ENCODE measurements at regions not wholly inside any gene's neighbourhood (a gene's known extent, or its start where the extent isn't known, plus 50 kb on each side); places are given as distances from the start of the nearest gene placed in this dataset.

- no peak overlapping the region for H3K4me3 Mint-ChIP-seq
- H3K4ac ChIP-seq (ENCODE audit: low read depth, low read length) = no peak overlapping the region
- H2AFZ ChIP-seq (ENCODE audit: low read length) = no peak overlapping the region
- no peak overlapping the region for H3K56ac ChIP-seq (ENCODE audit: insufficient read length, low read depth, low read length)
- no peak overlapping the region for H3K14ac ChIP-seq (ENCODE audit: insufficient read depth, low read length)
- no peaks in the 10 kb centered on the region for H3K79me1 ChIP-seq (ENCODE audit: insufficient read depth, low read depth, low read length, poor library complexity, severe bottlenecking)
- H4K20me1 ChIP-seq (ENCODE audit: control insufficient read depth, insufficient read depth, insufficient read length) = no peaks in the 10 kb centered on the region
- no peak overlapping the region for H3K27ac Mint-ChIP-seq
- TF ChIP-seq, protein P1, sequence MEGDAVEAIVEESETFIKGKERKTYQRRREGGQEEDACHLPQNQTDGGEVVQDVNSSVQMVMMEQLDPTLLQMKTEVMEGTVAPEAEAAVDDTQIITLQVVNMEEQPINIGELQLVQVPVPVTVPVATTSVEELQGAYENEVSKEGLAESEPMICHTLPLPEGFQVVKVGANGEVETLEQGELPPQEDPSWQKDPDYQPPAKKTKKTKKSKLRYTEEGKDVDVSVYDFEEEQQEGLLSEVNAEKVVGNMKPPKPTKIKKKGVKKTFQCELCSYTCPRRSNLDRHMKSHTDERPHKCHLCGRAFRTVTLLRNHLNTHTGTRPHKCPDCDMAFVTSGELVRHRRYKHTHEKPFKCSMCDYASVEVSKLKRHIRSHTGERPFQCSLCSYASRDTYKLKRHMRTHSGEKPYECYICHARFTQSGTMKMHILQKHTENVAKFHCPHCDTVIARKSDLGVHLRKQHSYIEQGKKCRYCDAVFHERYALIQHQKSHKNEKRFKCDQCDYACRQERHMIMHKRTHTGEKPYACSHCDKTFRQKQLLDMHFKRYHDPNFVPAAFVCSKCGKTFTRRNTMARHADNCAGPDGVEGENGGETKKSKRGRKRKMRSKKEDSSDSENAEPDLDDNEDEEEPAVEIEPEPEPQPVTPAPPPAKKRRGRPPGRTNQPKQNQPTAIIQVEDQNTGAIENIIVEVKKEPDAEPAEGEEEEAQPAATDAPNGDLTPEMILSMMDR (conservative IDR thresholded peaks at IDR 0.05) = no peak
- H4K8ac ChIP-seq (replicated peaks; ENCODE audit: insufficient read length, low read depth, low read length) = no peak overlapping the region
- no peak overlapping the region for H4K5ac ChIP-seq (ENCODE audit: insufficient read length, low read depth, low read length)
- H2BK5ac ChIP-seq (ENCODE audit: insufficient read length, low read length) = no peak overlapping the region
- no peak overlapping the region for H3K27ac ChIP-seq (ENCODE audit: insufficient read length, low read depth, low read length)
- no peak overlapping the region for H2BK15ac ChIP-seq (ENCODE audit: low read depth, low read length)
- H2BK20ac ChIP-seq (ENCODE audit: low read depth, low read length, poor library complexity, severe bottlenecking) = no peak overlapping the region
- H3K9me3 ChIP-seq (ENCODE audit: control insufficient read depth, low read depth, low read length) = peaks cover 16% of the 10 kb centered on the region
- no peak for DNase-seq
- no peak overlapping the region for H3K9ac ChIP-seq (ENCODE audit: extremely low read depth, insufficient read length, low read length)
- no peaks in the 10 kb centered on the region for H3K4me1 Mint-ChIP-seq
- H3K79me2 ChIP-seq (ENCODE audit: insufficient read depth, low read length) = no peaks in the 10 kb centered on the region
- H3K36me3 Mint-ChIP-seq (ENCODE audit: insufficient read depth in 1 of 3, low read depth in 3 of 3) = peaks cover 10 to 11% (median 10%) of the 10 kb centered on the region in 3 experiments
- whole genome bisulfite sequencing (ENCODE audit: extremely low coverage, insufficient read length, low lambda C conversion rate) = no CpG with 5 or more reads among the region's 1 CpG
- H3K23me2 ChIP-seq (ENCODE audit: insufficient read length, low read depth, low read length, poor library complexity, severe bottlenecking) = no peaks in the 10 kb centered on the region
- no peak overlapping the region for H3K18ac ChIP-seq (ENCODE audit: insufficient read length, low read depth, low read length)
- H3K23ac ChIP-seq (ENCODE audit: insufficient read length, low read depth, low read length) = no peak overlapping the region
- no peaks in the 10 kb centered on the region for H3K4me1 ChIP-seq (ENCODE audit: insufficient read depth, low read length)
- H3K27me3 Mint-ChIP-seq (ENCODE audit: low read depth) = peaks cover 2% of the 10 kb centered on the region; the same call in 1 of the 2 replicates
- no peaks in the 10 kb centered on the region for H3K27me3 ChIP-seq (ENCODE audit: insufficient read depth, low read length)
- no peak overlapping the region for H2BK120ac ChIP-seq (ENCODE audit: low read depth, low read length, poor library complexity, severe bottlenecking)
- peaks cover 8 to 20% of the 10 kb centered on the region in 2 experiments for H3K9me3 Mint-ChIP-seq
- H2BK12ac ChIP-seq (ENCODE audit: insufficient read length, low read depth, low read length) = no peak overlapping the region
- no peak overlapping the region for H3T11ph ChIP-seq (ENCODE audit: low read length)
- no peak overlapping the region for H4K91ac ChIP-seq (ENCODE audit: insufficient read length, low read depth, low read length)
- H3K4me2 ChIP-seq (ENCODE audit: insufficient read depth, insufficient read length, low read length) = no peak overlapping the region
- H2AK5ac ChIP-seq (ENCODE audit: insufficient read length, low read length) = no peak overlapping the region
Measured at GRCh38 chr6:85033547-85033946, 269.1 kb upstream of the TBX18 start.

Data from H9 (cell line).